Hematopoietic multipotent progenitor cell treated with erythropoietin and hydrocortisone succinate and interleukin-3 and kit ligand, for 8 days (in vitro differentiated cells): ENCODE measurements at regions not wholly inside any gene's neighbourhood (a gene's known extent, or its start where the extent isn't known, plus 50 kb on each side); places are given as distances from the start of the nearest gene placed in this dataset.

Experiments
- DNase-seq: peaks from one replicate; pipeline ENCODE4 v3.0.0-alpha.2; 2015

DNA sequence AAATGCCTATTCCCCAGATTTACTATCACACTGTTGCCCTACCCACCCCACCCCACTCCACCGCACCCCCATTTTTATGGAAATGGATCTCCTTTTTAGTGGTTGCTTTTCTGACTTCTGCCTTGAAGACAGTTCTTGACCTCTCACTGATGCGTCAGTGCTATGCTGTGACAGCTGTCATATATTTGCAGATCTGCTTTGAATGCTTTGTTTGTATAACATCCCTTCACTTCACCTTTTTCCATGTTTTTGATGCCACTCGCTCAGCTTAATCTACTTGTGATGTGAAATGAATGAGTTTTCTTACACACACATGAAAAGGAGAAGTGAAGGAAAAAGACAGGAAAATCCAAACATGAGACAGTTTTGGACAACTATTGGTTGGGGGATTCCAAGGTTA is 731.0 kb downstream of the SLITRK6 start:
- no peak for DNase-seq

DNA sequence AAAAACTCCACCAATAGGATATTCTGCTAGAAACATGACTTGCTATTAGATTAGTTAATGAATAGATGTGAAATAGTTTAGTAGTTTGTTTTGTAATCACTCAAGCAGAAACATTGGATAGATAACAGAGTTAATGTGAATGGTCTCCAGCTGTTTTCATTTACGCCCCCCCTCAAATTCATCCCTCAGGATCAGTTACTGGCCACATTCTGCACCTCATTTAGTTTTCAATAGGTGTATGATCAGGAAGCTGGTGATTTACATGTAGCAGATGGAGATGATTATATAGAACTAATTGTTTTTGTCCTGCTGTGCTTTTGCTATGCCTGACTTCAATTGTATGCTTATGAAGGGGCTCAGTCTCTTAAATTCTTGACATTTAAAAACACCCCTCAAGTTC is 759.0 kb downstream of the SLITRK6 start:
- no peak for DNase-seq

DNA sequence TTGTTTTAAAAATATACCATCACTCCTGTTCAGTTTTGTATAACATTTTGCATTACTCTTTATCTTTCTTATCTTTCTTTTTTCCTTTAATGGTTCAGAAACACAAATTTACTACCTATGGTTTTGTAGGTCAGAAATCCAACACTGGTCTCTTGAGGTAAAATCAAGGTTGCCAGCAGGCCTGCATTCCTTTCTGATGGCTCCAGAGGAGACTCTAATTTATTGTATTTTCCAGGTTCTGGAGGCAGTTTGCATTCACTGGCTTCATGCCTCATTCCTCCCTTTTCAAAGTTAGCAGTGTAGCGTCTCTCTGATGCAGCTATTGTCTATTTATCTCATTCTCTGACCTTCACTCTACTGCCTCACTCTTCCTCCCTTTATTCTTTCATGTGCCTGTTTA is 767.4 kb downstream of the SLITRK6 start:
- DNase-seq, result no peak

DNA sequence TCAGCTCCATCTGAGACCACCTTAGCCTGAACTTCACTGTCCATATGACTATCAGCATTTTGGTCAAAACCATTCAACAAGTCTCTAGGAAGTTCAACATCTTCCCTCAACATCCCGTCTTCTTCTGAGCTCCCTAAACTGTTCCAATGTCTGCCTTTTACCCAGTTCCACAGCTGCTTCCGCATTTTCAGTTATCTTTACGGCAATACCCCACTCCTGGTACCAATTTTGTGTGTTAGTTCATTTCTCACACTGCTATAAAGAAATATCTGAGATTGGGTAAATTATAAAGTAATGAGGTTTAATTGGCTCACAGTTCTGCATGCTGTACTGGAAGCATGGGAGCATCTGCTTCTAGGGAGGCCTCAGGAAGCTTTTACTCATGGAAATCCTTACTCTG is 771.2 kb downstream of the SLITRK6 start:
- DNase-seq, result no peak

DNA sequence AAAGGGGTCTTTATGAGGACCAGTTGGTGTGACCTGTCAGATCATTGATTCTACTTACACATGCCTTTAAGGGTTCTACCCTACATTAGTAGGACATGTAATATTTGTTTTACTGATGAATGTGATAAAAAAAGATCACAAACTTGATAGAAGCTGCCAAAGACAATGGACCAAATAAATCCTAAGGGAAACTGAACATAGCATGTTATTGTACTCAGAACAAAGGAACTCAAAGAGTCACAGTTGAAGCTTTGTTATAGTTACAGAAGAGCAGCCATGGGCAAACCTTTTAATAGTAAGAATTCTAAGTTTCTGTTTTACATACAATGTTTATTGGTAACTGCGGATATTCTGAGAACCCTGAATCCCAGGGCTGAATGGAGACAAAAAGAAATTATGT is 780.1 kb downstream of the SLITRK6 start:
- DNase-seq, result no peak

DNA sequence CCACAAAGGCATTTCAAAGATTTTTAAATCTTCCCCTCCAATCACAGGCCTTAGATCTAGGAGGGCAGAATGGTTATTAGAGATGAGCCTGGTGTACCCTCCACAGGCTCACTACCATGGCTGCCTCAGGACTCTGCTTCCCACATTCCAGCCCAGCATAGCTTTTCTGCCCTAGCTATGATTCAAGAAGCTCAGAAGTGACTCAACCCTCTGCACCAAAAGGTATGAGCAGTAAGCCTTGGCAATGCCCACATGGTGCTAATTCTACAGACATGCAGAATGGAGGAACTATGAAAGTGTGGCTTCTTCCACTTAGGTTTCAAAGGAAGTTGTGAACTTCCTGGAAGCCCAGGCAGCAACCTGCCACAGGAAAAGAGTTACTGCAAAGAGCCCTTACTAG is 786.2 kb downstream of the SLITRK6 start:
- DNase-seq, result no peak

DNA sequence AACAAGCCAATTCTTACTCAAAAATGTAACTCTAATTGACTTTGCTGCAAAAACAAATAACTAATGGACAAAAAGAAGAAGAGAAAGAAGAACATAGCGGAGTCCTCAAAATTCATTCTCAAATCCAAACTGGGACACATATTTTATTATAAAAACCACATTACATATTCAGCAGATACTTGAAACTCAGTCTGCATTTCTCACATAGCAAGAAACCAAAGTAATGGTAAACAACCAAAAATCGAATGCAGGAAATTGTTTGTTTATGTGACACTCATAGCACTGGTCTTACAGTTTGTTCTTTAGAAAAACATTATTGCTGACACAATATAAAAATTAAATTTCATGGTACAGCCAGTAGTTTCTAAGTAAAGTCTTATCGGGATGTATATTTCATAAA is 789.8 kb downstream of the SLITRK6 start:
- no peak for DNase-seq

DNA sequence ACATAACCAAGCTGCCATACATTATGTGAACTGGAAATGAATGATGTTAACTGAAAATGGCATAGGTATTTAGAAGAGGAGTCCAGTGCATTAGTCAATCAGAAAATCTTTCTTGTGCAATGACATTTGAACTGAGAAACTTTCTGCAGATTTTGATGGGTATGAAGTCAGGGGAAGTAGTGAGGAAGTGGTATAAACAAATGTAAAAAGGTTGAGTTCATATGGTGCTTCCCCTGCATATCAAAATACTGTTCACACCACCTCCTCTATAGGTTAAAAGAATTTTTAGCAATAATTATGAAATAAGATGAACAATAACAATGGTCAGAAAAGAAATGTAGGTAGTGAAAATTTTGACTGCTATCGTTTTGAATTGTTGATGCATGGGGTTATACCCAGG is 800.0 kb downstream of the SLITRK6 start:
- no peak for DNase-seq

DNA sequence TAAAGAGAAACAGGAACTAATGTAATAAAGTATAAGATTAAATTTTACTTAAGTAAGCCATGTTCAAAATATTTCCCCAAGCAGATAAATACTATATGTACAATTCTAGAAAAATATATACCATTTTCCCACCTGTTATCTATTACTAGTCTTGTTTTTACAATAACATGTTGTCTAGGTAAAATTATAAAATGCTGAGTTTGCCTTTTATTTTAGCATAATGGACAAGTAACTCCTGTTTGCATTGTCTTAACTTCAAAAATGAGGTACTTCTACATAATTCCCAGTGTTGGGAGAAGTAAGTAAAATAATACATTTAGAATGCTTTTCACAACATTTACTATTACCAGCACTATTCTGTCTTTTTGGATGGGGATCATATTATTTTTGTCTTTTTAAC is 800.5 kb downstream of the SLITRK6 start:
- no peak for DNase-seq

DNA sequence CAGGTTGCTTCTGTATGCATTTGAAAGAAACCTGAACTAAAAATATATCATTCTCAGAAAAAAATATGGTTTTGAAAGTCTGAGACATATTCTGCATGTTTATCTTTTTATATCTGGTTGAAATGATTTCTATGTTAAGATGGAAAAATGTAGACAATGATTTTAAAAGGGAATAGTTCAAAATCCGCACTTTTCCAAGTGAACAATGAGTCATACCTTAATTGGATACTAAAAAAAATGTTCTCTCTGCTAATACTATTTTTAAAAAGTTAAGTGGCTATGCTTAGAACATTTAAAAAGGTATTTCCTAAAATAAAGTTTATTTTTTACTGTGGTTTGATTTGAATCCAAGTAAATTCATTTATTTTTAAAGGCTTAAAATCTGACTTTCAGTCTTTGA is 801.4 kb downstream of the SLITRK6 start:
- no peak for DNase-seq

DNA sequence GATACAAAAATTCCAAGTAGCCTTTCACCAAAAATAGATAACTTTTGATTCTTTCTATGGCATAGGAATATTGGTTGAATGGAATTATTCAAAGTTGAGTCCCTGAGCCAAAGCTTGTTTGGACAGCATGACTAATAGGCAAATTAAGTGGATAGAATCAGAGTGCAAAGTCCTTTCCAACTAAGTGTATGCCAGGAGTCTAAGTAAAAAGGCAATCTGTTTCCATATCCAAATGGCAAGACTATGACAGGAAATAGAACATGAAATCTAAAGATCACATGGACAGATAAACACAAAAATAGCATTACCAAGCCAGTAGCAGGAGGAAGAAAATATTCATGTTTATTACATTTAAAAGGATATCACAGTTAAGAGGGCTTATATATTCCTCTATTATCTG is 804.6 kb downstream of the SLITRK6 start:
- no peak for DNase-seq

DNA sequence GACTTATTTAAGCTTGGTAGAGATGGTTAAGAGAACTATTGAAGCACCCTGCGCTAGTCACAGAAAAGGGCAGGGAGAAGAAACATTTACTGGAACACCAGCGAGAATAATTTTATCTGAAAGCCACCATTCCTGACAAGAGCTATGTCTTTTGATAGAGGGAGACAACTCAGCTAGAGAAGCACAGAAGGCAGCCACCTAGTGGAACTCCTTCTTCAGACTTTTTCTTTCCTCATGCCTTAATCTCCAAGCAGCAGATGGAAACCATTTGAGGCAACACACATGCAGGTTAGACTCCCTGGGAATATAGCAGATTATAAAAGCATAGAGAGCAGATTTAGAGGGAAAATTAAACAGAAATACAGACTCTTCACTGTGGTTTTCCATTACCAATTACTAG is 813.4 kb downstream of the SLITRK6 start:
- no peak for DNase-seq

DNA sequence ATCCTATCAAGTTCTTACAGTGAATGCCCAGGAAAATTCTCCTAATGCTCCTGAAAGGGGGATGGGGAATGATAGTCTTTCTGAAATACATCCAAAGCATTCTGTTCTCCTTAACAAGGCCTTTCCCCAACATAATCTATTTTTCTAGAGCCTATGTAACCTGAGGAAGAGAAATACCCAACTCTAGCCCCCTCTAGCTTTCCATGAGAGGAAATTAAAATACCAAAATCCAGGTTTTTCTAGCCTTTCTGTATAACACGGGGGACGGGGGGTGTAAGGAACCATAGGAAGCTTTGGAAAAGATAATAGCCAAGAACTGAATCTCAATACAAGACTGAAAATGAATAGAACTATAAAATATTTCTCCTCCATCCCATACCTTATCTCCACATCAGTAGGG is 815.9 kb downstream of the SLITRK6 start:
- DNase-seq, result no peak

DNA sequence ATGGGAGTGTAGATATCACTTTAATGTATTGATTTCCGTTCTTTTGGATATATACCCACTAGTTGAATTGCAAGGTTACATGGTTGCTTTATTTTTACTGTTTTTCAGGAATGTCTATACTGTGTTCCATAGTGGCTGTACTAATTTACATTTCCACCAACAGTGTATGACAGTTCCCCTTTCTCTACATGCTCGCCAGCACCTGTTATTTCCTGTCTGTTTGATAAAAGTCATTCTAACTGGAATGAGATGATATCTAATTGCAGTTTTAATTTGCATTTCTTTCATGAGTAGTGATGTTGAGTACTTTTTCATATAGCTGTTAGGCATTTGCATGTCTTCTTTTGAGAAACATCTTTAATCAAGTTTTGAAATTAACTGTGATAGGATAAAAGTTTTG is 818.6 kb downstream of the SLITRK6 start:
- DNase-seq, result no peak

DNA sequence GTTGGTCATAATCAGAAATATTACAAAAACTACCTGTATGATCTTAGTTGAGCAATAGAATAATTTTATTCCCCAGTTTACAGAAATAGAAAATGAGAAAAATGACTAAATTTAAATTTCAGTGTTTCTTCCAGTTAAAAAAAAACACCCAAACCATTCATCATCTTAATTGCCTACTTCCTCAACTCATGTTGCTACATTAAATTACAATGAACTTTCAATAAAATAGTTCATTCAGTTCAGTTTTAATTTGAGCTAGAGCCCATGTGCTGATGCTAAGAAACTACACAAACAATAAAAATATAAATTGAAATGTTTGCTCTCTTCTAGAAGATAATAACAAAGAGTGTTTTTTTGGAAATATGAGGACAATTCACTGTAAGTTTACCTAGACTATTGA is 820.4 kb downstream of the SLITRK6 start:
- DNase-seq, result no peak

DNA sequence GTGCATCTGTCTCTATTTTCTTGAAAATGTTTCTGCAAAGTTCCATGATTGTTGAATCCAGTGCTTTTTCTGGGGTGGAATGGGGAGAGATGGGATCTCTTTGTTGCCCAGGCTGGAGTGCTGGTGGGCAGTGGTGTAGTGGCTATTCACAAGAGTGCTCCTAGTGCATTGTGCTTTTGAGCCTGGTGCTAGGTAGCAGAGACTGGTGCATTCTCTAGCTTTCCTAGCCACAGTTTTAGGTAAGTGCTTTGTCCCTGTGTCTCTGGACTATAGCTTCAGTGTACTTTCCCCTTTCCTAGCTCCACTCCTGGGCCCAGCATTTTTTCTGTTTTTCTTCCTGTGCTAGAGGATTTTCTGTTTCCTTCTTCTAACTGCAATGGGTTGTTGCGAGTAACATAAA is 825.6 kb downstream of the SLITRK6 start:
- no peak for DNase-seq

DNA sequence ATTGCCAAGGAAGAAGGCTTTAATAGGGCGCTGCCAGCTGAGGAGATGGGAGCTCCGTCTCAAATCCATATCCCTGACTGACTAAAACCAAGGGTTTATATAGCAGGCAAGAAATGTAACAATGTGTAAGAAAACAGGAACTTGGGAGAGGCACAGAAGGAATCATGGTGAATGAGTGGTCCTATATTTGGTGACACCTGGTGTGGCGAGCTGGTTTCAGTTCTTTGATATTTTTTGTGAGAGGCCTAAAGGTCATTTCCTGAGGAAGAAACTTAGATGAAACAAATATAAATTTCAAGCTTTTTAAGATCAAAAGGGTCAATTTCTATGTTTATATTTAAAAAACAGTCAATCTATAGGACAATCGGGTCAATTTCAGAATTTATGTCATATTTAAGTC is 826.3 kb downstream of the SLITRK6 start:
- no peak for DNase-seq

DNA sequence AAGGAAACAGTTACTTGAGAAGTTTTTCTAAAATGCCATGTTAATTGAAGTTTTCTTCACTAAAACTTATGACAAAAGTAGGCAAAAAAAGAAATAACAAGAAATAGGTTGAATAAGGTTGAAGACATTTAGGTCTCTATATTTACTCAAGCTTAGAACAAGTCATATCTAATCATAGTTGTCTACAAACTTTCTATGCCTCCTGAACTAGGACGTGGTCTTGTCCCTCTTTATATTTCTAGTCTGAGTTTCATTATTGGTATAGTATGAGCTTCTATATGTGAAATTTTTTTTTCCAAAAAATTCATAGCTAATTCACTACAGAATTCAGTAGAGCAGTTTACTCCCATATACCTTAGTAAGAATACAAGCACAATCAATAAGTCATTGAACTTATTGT is 836.4 kb downstream of the SLITRK6 start:
- no peak for DNase-seq

DNA sequence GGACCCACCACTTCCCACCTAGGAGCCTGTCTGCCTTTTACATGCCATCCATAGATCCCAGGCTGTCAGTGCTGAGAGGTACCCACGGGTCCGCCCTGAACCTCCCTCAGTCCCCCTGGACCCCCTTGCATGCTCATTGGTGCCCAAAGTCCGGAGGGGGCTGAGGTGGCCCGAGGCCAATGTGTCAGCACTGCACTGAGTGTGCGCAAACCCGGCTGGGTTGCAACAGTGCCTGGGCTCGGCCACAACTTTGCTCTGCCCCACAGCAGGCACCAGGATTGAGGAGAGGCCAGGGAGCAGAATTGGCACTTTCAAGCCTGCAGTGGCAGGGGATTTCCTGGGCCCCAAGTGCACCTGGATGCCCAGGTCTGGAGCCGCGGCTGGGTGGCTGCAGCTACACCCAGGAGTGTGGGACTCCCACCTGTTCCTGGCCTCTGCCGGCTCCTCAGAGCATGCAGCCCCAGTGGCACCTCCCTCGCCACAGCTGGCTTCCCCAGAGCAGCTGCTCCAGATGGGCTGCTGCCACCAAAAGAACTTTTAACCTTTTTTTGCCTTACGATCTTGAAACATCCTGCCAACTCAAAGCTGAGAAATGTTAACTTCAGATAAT is 837.0 kb downstream of the SLITRK6 start:
- no peak for DNase-seq

DNA sequence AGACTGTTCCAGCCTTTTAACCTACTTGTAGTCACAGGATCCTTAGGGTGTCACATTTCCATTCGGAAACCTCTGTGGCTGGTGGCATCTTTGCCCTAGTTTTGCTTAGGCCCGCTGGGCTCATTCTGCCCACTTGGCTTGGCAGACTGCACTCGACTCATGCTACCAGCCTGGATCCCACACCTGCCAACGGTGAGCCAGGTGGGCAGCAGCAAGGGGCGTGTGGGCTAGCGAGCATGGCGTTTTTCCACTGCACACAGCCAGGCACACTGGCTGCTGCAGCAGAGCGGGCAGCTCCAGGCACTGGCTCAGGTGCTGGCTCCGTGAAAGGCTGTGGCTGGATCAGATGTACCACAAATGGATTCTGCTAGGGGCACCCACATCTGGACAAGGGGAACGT is 838.2 kb downstream of the SLITRK6 start:
- DNase-seq, result no peak

DNA sequence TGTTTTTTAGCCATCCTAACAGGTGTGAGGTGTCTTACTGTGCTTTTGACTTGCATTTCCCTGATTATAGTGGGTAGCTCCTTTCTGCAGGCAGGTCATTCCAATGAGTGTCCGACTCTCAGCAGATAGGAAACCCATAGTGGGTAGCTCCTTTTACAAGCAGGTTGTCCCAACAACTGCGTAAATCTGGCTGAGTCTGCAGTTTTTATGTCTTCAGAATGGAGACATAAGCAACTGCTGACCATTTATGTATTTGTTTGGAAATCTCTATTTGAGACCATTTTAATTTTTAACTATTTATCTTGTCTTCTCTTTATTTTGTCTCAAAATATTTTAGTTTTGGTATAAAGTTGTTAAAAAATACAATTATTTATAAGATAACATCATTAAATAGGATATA is 839.4 kb downstream of the SLITRK6 start:
- no peak for DNase-seq

DNA sequence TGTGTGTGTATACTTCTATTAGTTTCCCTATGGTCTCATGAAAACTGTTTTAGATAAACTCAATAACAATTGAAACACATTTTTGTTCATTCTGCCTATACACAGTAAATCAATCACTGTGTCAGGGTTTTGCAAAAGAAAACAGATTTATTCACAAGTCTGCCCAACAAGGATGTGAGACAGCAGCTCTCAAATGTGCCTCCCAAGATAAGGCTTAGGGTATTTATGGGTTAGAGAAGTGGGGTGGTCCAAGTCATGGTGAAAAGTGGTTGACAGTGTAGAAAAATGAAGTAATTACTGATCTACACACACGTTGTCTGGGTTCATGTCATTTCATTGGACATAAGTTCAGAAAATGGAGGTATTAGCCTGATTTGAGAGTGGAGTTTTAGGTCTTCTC is 844.6 kb downstream of the SLITRK6 start:
- DNase-seq, result no peak

DNA sequence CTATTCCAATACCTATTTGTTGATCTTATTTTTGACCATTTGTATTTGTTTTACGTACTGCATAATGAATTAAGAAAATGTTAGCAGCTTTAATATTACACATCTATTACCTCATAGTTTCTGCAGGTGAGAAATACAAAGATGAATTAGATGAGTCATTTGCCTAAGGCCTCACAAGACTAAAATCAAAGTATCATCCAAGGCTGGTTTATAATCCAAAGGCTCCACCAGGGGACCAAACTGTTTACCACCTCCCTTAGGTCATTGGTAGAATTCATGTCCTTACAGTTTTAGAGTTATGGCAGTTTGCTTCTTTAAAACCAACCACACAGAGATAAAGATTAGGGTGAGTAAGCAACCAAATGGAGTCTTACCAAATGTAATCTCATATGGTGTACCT is 848.1 kb downstream of the SLITRK6 start:
- DNase-seq, result no peak

DNA sequence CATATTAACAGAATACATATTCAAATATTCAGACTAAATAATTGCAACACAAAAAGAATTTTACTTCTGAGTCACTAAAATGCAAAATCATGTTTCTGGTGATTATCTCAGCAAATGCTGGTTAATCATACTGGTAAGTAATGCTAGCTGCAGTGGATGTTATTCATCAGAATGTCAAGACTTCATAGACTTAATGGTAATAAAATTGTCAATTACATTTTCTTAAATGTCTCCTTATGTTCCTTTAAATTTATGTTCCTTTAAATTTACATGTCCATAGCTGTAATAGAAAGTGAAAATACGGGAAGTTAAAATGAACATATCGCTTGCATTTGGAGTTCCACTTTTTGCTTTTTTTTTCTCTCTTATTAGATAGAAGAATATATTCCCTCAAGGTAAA is 853.0 kb downstream of the SLITRK6 start:
- DNase-seq, result no peak

DNA sequence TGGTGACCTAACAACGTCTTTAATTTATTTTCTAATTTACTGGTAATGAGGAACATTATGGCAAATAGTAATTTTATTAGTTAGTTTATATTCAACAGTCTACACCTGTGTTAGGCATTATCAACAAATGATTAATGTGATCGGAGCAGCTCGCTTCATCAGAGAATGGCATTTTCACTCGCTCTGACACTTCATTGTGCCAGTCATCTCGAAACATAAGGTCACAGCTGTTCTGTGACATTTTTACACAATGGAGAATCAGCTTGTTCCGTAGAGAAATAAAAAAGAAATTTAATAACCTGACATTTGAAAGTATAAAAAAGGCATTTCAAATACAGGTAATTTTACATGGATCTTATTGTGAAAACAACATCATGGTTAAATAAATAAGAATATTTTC is 858.4 kb downstream of the SLITRK6 start:
- no peak for DNase-seq

DNA sequence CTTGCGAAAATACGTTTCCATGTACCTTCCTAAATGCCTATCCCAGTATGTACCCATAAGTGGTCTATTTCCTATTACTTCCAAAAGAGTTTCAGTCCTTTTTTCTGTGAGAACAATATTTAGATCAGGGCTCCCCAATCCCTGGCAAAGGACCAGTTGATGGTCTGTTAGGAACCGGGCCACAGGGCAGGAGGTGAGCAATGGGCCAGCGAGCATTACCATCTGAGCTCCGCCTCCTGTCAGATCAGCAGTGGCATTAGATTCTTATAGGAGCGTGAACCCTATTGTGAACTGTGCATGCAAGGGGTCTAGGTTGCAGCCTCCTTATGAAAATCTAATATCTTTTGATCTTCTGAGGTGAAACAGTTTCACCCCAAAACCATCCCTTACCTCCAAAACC is 859.1 kb downstream of the SLITRK6 start:
- DNase-seq, result no peak
